Neural crest cell (in vitro differentiated cells): ENCODE measurements at regions not wholly inside any gene's neighbourhood (a gene's known extent, or its start where the extent isn't known, plus 50 kb on each side); places are given as distances from the start of the nearest gene placed in this dataset.

Source experiments
- DNase-seq: peaks from one replicate; pipeline ENCODE4 v3.0.0; 2021; ENCODE audit warnings: low read depth, mixed read lengths, low spot score
- H3K27ac Mint-ChIP-seq: one replicate; pipeline ENCODE4 v1.8.0; 2021; ENCODE audit warnings: mild to moderate bottlenecking, mixed read lengths; ENCODE audit not compliant: unreplicated experiment
- H3K27me3 Mint-ChIP-seq: 2 replicates; pipeline ENCODE4 v1.8.0; 2021; ENCODE audit warnings: low read depth, mild to moderate bottlenecking, mixed read lengths
- H3K36me3 Mint-ChIP-seq: 2 replicates; pipeline ENCODE4 v1.8.0; 2021; ENCODE audit warnings: low read depth, mild to moderate bottlenecking, mixed read lengths
- H3K4me1 Mint-ChIP-seq: 2 replicates; pipeline ENCODE4 v1.8.0; 2021; ENCODE audit warnings: mixed read lengths
- H3K4me3 Mint-ChIP-seq: one replicate; pipeline ENCODE4 v1.8.0; 2021; ENCODE audit warnings: mild to moderate bottlenecking, mixed read lengths
- H3K9me3 Mint-ChIP-seq: 2 replicates; pipeline ENCODE4 v1.8.0; 2021; ENCODE audit warnings: mixed read lengths
- CTCF ChIP-seq: fragments of 200-600 bp; sonication (generic); conservative IDR thresholded peaks from 2 replicates; pipeline ENCODE4 v1.5.0; 2021; ENCODE audit warnings: antibody characterized with exemption, mild to moderate bottlenecking

GRCh38 chr4:178056996-178057395 lies 614.8 kb upstream of the AGA start:
- no peak for DNase-seq
- Mint-ChIP-seq H3K4me3 (no peak overlapping the region), H3K4me1 (no peaks in the 10 kb centered on the region), H3K36me3 (no peaks in the 10 kb centered on the region), H3K27me3 (no peaks in the 10 kb centered on the region), H3K27ac (no peak overlapping the region), H3K9me3 (peaks cover 3% of the 10 kb centered on the region)
- no peak for TF ChIP-seq CTCF

GRCh38 chr4:178063568-178063967 lies 621.3 kb upstream of the AGA start:
- Mint-ChIP-seq H3K4me1 (peaks cover 5% of the 10 kb centered on the region), H3K27ac (no peak overlapping the region), H3K4me3 (no peak overlapping the region), H3K36me3 (no peaks in the 10 kb centered on the region), H3K9me3 (no peaks in the 10 kb centered on the region), H3K27me3 (peaks cover 3% of the 10 kb centered on the region)
- TF ChIP-seq CTCF = no peak
- DNase-seq = no peak

- no peak for TF ChIP-seq CTCF
- no peak overlapping the region for H3K27ac Mint-ChIP-seq
- peaks cover 3% of the 10 kb centered on the region for H3K27me3 Mint-ChIP-seq
- H3K4me1 Mint-ChIP-seq = peaks cover 5% of the 10 kb centered on the region
- no peak for DNase-seq
- no peaks in the 10 kb centered on the region for H3K36me3 Mint-ChIP-seq
- no peak overlapping the region for H3K4me3 Mint-ChIP-seq
- no peaks in the 10 kb centered on the region for H3K9me3 Mint-ChIP-seq
These were observed 624.2 kb upstream of the AGA start for GRCh38 chr4:178066338-178066941.

- Mint-ChIP-seq H3K27me3 (peaks cover 3% of the 10 kb centered on the region), H3K4me1 (peaks cover 5% of the 10 kb centered on the region), H3K4me3 (no peak overlapping the region), H3K9me3 (no peaks in the 10 kb centered on the region), H3K36me3 (no peaks in the 10 kb centered on the region), H3K27ac (no peak overlapping the region)
- TF ChIP-seq CTCF = no peak
- DNase-seq = no peak
These were observed 625.9 kb upstream of the AGA start for GRCh38 chr4:178068136-178068535.

- peaks cover 5% of the 10 kb centered on the region for H3K4me1 Mint-ChIP-seq
- H3K27ac Mint-ChIP-seq = no peak overlapping the region
- DNase-seq = no peak
- TF ChIP-seq CTCF = no peak
- no peaks in the 10 kb centered on the region for H3K27me3 Mint-ChIP-seq
- no peak overlapping the region for H3K4me3 Mint-ChIP-seq
- no peaks in the 10 kb centered on the region for H3K36me3 Mint-ChIP-seq
- peaks cover 3% of the 10 kb centered on the region for H3K9me3 Mint-ChIP-seq
These were observed 627.9 kb upstream of the AGA start for GRCh38 chr4:178070163-178070562.

- H3K27me3 Mint-ChIP-seq = no peaks in the 10 kb centered on the region
- no peaks in the 10 kb centered on the region for H3K9me3 Mint-ChIP-seq
- H3K36me3 Mint-ChIP-seq = no peaks in the 10 kb centered on the region
- no peak overlapping the region for H3K27ac Mint-ChIP-seq
- H3K4me3 Mint-ChIP-seq = no peak overlapping the region
- H3K4me1 Mint-ChIP-seq = no peaks in the 10 kb centered on the region
- DNase-seq = no peak
- TF ChIP-seq CTCF = no peak
These were observed 638.1 kb upstream of the AGA start for GRCh38 chr4:178080312-178080711.
